ENCODE measurements at regions not wholly inside any gene's neighbourhood (a gene's known extent, or its start where the extent isn't known, plus 50 kb on each side); places are given as distances from the start of the nearest gene placed in this dataset.

DNA sequence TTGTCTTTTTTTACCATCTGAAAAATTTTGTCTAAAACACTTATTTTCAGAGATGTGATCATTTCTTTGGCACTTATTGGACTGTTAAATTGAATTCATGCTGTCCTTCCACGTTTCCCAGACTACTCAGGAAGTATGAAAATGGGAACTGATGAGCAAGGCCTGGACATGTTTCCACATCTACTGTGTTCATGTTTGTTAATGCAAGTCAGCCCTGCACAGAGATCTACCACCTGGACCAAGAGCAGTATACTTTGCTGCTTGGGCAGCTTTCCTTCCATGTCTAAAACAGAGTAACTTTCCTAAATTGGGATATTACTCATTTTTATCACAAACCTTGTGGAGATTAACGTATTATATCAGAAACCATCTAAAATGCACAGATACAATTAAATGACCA lies 687.4 kb downstream of the DIAPH3 start:
- DNase-seq, result no peak

DNA sequence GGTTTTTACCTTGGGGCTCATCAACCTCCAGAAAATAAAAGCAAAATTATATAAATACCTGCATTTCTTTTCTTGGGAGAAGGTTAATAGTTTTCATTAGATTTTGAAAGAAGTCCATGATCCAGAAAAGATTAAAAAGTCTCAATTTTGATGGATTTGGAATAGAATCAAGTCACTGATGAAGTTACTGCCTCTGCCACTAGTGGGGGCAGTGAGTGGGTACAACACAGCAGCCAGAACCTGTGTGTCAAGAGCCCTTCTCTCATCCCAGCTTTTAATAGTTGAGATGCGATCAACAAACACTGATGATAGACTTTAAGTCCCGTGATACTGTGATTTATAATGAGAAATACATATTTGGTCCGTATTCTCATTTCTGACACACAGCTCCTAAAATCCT lies 686.7 kb downstream of the DIAPH3 start:
- no peak for DNase-seq

DNA sequence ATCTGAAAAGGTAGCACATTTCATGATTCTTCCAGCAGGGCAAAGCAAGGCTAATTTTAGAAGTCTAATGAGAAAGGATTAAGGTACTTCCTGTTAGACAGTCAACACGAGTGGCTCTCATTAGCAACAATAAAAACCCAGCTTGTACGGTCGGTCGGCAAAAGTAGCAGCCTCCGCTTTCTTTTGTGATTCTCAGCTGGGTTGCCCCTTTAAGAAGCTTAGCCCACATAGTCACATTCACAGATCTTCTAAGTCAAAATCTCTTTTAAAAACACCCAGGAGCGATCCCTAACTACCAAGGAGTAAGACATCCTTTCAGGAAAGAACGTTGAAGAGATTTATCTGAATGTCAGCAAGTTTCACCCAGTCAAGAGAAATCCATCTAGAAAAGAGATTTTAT lies 684.8 kb downstream of the DIAPH3 start:
- peak; percentile 28 for DNase-seq

DNA sequence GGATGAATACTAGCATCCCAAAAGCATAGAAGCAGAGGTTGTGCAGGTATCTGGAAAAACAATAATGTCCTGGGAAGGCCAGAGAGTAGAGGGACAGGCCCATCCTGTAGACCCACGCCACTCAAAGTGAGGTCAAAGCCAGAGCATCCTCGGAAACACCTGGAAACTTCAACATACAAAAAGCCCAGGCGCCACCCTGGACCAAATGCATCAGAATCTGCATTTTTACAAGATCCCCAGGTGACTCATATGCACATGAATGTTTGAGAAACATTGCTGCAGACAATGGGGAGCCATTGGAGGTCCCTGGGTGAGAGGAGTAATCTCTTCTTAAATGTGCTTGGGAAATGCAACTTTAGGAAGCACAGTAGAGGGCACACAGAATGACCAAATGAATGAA lies 684.1 kb downstream of the DIAPH3 start:
- DNase-seq, result no peak

DNA sequence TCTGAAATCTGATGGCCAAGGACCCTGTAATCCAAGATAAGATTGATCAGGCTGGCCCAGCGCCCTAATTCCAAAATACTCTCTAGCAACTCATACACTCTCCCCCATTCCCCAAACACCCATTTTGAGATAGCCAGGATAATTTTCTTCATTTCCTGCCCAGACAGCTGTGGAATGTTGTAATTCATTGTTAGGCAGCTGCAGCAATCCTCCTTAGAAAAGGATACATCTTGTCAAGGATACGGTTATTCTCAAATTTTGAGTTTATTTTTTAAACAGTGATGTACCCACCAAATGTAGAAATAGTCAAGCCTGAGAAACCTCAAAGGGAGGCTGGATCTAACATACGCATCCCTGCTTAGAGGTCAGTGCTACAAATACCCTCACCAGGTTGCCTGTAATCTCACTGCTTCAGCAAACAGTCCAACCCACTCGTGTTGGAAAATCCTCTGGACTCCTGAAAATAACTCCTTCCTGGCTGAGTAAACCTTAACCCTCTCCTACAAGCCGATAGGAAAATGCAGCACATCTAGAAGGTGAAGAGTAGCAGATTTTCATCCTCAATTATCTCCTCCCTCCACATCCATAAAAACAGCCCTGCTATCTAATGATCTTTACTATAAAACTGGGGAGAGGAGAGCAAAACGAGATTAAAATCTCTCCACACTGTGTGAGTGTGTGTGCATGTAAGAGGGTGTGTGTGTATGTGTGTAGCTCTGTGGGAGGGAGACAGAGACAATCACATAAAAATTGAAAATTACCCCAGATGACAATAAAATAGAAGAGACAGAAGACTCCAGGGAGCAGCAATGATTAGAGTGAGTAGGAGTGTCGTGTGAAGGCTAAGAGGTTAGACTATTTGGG lies 683.1 kb downstream of the DIAPH3 start:
- no peak for DNase-seq

DNA sequence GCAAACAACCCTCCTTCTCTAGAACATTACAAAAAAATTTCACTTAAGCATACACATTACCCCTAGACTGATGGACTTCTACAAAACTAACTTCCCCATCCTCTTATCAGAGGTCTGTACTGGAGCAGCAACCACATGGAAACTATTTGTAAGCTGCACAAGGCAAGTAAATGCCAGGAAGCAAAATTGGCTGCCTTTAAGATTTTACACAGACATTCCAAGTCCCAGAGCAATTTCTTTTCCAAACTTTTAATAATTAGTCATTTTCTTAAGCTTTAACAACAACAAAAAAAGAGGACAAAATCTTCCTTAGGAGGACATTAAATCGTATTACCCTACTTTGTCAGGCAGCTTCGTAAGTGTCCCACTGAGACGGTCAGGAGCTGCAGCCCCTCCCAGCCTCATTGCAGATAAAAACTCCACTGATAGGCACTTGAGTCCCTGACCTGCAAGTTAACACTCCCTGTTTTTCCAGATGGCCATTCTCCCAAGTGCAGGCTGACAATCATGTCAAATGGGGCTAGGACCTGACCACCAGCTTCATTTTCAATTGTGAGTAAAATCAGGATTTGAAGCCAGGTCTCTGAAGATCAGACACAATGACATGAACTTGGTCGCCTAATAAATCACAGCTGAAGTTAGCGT lies 680.1 kb downstream of the DIAPH3 start:
- DNase-seq, result no peak

DNA sequence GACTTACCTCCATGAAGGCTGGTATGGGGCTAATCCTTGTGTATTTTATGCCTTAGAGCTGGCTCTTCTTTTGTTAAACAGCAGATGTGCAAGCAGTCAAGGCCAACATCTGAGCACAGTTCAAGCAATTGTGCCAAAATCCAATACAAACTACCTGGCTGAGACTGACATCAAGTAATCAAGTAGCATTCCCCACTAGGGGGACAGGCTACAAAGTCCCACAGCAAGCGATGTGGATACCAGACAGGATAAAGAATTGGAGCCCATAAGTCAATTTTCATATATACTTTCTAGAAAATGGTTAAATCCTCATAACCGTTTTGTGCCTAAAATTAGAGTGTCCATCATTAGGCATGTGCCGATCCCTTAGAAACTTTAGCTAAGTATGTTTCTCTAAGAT lies 675.8 kb downstream of the DIAPH3 start:
- no peak for DNase-seq

DNA sequence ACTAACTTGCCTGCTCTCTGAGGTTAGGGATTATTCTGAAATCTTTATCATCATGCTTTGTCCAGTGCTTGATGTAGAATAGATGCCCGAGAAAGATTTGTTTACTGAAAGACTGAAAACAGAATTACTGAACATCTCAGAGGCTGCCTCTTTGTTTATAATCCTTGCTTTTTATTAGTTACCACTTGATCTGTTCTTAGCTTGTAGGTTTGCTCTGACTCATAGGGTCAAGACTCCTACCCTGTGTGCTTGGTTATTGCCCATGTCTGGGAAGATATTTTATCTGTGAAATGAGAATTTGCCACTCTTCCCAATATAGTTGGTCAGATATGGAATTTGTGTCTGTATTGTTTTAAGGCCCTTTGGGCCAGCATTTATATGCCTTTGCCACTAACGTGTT lies 675.3 kb downstream of the DIAPH3 start:
- no peak for DNase-seq

DNA sequence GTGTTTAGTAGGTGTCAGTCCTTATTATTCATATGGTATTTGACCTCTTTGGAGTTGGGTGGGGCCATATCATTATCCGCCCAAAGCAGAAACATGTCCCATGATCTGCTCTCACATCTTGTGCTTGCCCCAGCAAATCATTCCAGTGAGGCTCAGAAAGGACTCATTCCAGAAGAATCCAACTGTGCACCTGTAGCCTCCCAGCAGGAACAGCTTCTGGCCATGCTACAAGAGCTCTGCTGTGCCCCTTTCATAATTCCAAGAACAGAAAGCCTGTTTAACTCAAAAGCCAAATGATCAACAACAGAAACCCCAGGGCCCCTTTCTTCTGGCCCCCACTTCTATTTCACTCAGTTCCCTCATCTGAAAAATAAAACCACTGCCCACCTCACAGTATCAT lies 673.1 kb downstream of the DIAPH3 start:
- DNase-seq, result no peak

DNA sequence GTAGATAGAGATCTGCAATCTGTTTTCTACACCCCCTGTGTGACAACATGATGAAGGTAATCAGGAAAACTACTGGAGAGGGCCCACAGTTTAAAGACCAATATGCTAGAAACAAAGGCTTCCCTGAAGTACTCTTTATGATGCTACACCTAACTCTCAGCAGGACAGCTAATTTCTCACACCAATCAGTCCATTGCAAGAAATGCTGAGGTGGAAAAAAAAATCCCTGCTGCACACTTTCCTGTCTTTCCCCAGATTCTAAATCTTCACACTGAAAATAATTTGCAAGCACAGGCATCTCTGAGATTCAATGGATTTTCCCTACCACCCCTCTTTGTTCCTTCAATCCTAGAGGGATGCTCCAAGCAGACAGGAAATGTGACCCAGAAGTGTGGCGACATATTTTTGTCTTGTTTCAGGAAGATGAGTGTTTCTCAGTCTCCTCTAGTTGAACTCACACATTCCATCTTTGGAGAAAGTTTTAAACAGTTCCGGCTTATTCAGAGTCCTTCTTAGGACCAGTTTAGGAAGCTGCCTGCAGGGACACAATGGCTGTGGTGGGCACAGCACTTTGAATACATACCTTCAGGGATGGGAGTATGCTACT lies 671.6 kb downstream of the DIAPH3 start:
- DNase-seq, result no peak

DNA sequence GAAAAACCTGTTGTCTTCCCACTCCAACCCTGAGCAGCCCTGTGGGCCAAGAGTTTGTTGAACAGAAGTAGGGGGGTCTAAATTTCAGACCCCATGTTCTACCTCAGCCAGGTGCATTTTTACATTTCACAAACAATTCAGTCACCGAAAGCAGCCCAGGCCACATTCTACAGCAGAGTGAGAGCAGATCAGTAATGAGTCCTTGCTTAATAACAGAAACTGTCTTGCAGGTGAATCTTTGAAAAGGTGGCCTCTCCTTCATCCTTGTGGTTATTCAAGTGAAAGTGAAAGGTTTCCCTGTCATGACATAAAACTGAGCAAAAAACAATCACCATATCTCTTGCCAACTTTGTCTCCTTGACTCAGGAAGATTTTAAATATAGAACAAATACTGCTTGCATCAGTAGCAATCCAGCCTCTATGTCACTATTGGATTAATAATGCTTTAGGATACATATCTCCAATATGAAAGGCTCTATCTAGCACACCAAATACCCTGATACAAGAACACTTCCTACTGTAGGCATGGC lies 670.2 kb downstream of the DIAPH3 start:
- DNase-seq, result no peak

DNA sequence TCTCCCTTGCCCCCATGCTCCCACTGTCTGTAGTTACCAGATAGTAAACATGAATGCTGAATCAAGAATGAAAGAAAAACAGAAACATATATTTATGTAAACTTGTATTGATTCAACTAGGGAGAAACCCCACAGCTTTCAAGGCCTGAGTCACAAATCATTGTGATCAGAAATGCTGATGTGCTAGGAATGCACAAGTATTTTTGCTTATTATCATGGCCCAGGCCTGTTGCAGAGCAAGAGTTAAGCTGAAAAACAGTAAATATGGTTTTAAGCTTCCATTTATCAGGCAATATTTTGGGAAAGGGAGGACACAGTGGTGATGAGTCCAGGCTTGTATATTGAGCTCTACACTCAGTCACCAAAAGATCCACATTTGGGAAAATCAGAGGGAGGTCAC lies 669.6 kb downstream of the DIAPH3 start:
- DNase-seq, result no peak

DNA sequence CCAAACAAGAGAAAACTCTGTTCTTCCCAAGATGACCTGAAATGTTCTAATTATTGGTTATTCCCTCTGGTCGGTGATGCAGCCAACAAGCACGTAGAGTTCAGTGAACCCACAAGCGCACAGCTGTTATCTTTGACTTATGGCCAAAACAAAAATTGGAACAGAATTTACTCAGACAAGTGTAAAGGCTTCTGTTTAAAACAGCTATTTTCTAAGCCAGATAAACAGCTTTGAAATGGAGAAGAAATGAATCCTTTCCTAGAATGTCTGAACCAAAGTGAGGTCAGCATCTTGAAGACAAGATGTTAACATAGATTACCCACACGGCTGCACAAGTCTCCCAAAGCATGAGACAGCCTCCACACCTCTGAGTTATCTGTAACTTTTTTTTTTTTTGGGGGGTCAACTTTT lies 669.2 kb downstream of the DIAPH3 start:
- no peak for DNase-seq

DNA sequence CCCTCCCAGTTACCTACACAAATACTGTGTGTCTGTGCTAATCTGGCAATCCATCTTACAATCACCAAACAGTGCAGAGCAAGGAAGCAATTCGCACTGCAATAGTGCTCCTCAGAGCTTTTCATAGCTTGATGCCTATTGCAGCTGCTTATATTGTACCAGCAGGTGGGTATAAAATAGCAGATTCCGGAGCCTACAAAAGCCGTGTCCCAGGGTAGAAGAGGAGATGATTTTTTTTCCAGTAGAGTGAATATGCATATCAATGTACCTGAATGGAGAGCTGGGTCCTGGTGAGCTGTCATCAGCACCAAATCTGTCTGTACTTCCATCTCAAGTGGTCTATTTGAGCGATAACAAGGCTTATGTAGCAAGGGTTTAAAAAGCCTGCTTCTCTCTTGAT lies 668.4 kb downstream of the DIAPH3 start:
- no peak for DNase-seq

DNA sequence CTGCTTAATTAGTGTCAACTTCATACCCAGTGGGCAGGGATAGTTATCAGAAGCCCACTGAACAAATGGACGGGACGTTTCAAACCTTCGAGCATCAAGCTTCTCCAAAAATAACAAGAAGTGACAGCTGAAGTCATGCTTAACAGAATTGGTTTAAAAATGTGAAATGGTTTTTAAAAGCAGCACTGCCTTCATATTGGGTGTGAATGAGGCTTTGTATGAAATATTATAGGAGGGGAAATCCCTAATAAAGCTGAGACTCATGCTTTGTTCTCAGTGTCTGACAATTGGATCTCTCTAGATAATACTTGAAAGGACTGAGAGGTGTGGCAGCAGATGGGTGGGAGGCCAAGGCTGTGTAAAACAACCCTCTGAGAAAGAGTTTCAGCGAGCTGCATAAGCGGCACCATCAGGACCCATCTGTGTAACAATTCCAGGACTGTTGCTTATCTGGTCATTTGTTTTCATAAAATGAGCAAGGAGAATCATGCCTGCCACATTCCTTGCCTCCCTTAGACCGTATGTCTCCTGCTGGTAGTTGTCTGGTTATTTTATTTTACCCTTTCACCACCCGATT lies 667.7 kb downstream of the DIAPH3 start:
- DNase-seq, result no peak

DNA sequence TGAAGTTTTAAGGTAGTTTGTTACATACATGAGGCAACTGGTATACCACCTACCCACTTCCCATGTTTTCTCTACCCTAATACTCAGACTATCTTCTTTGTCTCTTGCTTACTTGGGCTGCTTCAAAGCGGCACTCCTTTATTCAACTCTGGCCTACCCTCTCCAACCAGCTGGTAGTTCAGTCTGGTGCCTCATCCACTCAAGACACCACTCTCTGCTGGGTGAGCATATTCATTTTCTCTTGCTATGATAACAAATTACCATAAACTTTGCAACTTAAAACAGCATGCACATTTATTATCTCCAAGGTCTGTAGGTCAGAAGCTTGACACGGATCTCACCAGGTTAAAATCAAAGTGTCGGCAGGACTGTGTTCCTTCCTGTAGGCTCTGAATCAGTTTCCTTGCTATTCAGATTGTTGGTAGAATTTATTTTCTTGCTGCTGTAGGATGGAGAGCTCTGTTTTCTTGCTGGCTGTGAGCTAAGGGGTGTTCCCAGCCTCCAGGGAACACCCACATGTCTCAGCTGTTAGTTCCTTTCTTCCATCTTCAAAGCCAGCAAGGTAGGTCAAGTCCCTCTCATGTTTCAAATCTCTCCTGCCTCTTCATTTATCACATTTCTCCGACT lies 666.0 kb downstream of the DIAPH3 start:
- DNase-seq, result no peak

DNA sequence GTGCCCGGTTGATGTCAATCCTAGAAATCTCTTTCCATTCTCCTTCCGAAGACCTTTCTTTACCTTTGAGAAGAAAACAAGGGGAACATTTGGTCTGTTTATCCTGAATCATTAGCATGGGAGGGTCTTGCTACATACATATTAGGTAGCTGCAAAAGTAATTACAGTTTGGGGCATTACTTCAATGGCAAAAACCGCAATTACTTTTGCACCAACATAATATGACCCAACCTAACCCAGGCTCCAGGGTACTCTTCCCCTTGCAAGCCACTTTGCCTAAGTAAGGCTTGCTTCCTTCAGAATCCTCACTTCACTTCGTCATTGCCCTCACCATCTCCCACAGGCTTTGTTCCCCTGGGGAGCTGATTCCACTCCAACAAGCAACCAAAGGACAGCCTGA lies 662.7 kb downstream of the DIAPH3 start:
- no peak for DNase-seq

DNA sequence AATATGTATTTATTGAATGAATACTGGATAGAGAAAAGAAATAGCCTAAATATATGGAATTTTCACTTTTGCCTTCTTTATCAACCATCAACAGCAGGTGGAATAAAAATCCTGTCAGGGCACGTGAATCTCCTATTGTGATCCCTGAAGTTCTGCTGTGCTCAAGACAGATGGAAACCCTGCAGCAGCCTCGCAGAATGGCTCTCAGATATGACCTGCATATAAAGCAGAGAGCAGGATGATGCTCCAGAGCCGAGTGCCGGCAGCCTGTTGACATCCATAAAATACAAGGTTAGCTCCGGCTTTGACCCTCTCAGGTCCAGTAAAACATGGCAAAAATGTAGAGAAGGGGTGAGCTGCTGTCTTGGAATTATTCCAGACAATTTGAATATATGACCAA lies 659.3 kb downstream of the DIAPH3 start:
- no peak for DNase-seq

DNA sequence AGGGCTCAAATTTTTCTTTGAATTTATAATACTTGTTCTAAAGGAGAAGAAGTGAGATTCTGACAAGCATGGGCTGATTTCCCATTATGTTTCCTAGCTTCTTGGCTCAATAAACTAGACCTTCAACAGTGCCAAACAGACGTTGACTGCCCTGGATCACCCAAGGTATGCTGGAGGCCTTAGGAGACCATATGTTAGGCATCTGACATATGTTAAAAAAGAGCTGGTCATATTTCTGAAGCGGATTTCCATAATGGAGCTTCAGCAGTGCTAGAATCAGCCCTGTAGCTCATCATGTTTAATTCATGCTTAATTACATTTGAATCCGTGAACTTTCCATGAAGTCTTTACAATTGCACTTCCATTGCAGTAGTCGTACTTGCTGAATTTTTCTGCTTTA lies 653.3 kb downstream of the DIAPH3 start:
- no peak for DNase-seq

DNA sequence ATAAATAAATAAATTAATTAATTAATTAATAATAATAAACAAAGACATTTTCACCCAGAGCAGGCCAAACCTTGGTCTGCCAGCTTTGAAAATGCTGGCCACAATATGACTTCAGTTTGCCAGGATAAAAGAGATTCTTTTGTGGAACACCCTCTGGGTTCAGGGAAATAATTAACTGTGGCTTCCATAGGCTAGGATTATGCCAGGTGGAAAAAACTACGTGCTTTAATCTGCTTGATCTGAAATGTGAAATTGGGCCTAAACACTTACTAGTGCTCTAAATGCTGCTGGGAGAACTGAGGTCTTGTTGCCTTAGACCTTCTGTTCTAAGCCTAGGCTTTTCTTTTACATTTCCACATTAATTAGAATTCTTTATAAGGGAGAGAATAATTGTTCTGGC lies 650.0 kb downstream of the DIAPH3 start:
- DNase-seq, result no peak

DNA sequence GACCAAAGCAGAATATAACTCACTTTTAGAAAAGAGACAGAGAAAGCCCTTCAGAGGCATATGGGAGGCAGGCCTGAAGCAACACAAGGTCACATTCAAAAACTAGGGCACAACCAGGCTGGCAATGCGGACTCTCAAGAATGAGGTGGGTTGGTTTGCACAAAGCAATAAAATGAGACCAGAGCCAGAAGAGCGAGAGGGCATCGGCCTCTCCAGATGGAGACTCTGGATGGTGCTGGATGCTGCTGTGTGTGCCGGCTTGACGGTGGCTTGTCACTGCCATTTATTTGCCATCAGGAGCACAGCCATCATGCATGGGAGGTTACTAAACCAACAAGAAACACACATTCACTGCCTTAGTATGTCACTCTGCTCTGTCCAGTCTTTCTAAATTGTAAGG lies 649.4 kb downstream of the DIAPH3 start:
- DNase-seq, result no peak

DNA sequence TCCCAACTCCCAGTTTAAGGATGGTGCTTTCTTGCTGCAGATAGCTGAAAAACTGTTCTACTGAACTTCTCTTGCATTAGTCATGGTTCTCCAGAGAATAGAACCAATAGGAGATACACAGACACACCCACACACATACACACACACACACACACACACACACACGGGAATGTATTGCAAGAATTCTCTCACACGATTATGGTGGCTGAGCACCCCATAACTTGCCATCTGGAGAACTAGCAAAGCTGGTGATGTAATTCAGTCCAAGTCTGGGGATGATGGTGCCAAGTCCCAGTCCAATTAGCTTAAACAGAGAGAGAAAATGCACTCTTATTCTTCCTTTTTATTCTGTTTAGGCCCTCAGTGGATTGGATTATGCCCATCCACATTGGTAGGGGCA lies 643.9 kb downstream of the DIAPH3 start:
- DNase-seq, result no peak

DNA sequence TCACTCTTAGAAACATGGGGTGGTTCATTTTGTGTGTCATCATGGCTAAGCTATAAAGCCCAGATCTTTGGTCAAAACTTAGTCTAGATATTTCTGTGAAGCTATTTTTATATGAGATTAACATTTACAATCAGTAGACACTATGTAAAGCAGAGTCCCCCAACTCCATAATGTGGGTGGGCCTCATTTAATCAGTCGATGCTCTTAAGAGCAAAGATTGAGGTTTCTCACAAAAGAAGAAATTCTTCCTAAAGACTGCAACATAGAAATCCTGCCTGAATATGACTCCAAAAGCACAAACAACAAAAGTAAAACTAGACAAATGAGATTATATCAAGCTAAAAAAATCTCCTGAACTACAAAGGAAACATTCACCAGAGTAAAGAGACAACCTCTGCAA lies 642.2 kb downstream of the DIAPH3 start:
- DNase-seq, result no peak

All from SHP77 treated with DMSO at 0.1 percent for 48 hours (cell line).